ENCODE measurements at regions not wholly inside any gene's neighbourhood (a gene's known extent, or its start where the extent isn't known, plus 50 kb on each side); places are given as distances from the start of the nearest gene placed in this dataset.
A peak's percentile ranks its signal among the peaks of the same experiment; 100 is the strongest.

DNA sequence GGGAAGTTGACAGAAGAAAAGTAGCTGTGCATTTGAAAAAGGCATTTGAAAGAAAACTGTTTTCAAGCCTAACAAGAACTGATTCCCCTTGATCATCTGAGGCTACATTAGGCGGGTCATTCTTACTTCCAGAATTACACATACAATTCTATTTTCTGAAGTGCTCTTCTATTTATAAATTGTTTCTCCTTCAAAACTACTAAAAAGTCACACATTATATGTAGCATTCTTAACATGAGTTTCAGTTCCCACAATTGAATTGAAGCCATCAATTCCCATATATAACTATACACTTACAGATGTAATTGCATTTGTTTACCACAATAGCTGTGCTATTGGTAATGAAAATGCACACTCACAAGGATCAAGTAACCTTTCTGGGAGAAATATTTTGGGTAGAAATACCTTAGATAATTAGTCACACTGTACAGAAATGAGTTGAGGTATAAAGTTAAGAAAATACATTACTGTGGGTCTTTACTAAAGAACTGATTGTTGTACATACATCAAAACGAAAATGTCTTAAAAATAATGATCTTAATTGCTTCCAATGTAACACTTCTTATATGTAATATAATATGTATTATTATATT, 1688.0 kb upstream of the AGA start (continued):
- TF ChIP-seq KAT2A (conservative IDR thresholded peaks at IDR 0.05; ENCODE audit: control insufficient read depth, low read depth, low read length): no peak
- TF ChIP-seq, protein P1, sequence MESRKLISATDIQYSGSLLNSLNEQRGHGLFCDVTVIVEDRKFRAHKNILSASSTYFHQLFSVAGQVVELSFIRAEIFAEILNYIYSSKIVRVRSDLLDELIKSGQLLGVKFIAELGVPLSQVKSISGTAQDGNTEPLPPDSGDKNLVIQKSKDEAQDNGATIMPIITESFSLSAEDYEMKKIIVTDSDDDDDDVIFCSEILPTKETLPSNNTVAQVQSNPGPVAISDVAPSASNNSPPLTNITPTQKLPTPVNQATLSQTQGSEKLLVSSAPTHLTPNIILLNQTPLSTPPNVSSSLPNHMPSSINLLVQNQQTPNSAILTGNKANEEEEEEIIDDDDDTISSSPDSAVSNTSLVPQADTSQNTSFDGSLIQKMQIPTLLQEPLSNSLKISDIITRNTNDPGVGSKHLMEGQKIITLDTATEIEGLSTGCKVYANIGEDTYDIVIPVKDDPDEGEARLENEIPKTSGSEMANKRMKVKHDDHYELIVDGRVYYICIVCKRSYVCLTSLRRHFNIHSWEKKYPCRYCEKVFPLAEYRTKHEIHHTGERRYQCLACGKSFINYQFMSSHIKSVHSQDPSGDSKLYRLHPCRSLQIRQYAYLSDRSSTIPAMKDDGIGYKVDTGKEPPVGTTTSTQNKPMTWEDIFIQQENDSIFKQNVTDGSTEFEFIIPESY (IDR thresholded peaks at IDR 0.05): no peak
- no peak for TF ChIP-seq RFX5 (IDR thresholded peaks at IDR 0.05; ENCODE audit: low read depth, low read length)
- TF ChIP-seq ASH2L (IDR thresholded peaks at IDR 0.05; ENCODE audit: borderline replicate concordance, low read depth): no peak
- TF ChIP-seq, protein P2, sequence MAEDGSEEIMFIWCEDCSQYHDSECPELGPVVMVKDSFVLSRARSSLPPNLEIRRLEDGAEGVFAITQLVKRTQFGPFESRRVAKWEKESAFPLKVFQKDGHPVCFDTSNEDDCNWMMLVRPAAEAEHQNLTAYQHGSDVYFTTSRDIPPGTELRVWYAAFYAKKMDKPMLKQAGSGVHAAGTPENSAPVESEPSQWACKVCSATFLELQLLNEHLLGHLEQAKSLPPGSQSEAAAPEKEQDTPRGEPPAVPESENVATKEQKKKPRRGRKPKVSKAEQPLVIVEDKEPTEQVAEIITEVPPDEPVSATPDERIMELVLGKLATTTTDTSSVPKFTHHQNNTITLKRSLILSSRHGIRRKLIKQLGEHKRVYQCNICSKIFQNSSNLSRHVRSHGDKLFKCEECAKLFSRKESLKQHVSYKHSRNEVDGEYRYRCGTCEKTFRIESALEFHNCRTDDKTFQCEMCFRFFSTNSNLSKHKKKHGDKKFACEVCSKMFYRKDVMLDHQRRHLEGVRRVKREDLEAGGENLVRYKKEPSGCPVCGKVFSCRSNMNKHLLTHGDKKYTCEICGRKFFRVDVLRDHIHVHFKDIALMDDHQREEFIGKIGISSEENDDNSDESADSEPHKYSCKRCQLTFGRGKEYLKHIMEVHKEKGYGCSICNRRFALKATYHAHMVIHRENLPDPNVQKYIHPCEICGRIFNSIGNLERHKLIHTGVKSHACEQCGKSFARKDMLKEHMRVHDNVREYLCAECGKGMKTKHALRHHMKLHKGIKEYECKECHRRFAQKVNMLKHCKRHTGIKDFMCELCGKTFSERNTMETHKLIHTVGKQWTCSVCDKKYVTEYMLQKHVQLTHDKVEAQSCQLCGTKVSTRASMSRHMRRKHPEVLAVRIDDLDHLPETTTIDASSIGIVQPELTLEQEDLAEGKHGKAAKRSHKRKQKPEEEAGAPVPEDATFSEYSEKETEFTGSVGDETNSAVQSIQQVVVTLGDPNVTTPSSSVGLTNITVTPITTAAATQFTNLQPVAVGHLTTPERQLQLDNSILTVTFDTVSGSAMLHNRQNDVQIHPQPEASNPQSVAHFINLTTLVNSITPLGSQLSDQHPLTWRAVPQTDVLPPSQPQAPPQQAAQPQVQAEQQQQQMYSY (CRISPR knock-in tag; IDR thresholded peaks at IDR 0.05): no peak
- peak; percentile 21; the same call in 1 of the 2 replicates for TF ChIP-seq SPI1 (IDR thresholded peaks at IDR 0.05; ENCODE audit: borderline replicate concordance, insufficient read depth, low read depth, low read length)
- TF ChIP-seq, protein P3, sequence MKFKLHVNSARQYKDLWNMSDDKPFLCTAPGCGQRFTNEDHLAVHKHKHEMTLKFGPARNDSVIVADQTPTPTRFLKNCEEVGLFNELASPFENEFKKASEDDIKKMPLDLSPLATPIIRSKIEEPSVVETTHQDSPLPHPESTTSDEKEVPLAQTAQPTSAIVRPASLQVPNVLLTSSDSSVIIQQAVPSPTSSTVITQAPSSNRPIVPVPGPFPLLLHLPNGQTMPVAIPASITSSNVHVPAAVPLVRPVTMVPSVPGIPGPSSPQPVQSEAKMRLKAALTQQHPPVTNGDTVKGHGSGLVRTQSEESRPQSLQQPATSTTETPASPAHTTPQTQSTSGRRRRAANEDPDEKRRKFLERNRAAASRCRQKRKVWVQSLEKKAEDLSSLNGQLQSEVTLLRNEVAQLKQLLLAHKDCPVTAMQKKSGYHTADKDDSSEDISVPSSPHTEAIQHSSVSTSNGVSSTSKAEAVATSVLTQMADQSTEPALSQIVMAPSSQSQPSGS (IDR thresholded peaks at IDR 0.05; ENCODE audit: low read length): peak; percentile 51; the same call in 1 of the 2 replicates
- peak; percentile 76; the same call in 1 of the 2 replicates for TF ChIP-seq TBL1XR1 (IDR thresholded peaks at IDR 0.05; ENCODE audit: low read depth, low read length)
- TF ChIP-seq SP1 (IDR thresholded peaks at IDR 0.05; ENCODE audit: low read depth, low read length): no peak
- TF ChIP-seq TARDBP (IDR thresholded peaks at IDR 0.05; ENCODE audit: borderline replicate concordance): no peak
- no peak for TF ChIP-seq MTA3 (IDR thresholded peaks at IDR 0.05; ENCODE audit: borderline replicate concordance, low read length)
- no peak for TF ChIP-seq CEBPB (IDR thresholded peaks at IDR 0.05; ENCODE audit: borderline replicate concordance in 1 of 2, low read depth in 2 of 2, low read length in 2 of 2)
- peak; percentile 55; the same call in 1 of the 2 replicates for TF ChIP-seq NFIC (IDR thresholded peaks at IDR 0.05; ENCODE audit: low read depth, low read length)
- no peak for TF ChIP-seq NFXL1 (IDR thresholded peaks at IDR 0.05; ENCODE audit: borderline replicate concordance)
- 0 out of 2 replicates have a peak, but pooled peaks have one; percentile 26 for TF ChIP-seq MXI1 (IDR thresholded peaks at IDR 0.05; ENCODE audit: low read depth, low read length)
- TF ChIP-seq ZZZ3 (IDR thresholded peaks at IDR 0.05; ENCODE audit: control insufficient read depth, insufficient read length, low read depth): no peak
- no peak for TF ChIP-seq ZNF384 (IDR thresholded peaks at IDR 0.05; ENCODE audit: borderline replicate concordance, low read depth, low read length)
- peak; percentile 56; the same call in 1 of the 2 replicates for TF ChIP-seq FOXM1 (IDR thresholded peaks at IDR 0.05; ENCODE audit: low read depth, low read length)
- TF ChIP-seq PML (IDR thresholded peaks at IDR 0.05; ENCODE audit: low read length): no peak
- TF ChIP-seq, protein P4, sequence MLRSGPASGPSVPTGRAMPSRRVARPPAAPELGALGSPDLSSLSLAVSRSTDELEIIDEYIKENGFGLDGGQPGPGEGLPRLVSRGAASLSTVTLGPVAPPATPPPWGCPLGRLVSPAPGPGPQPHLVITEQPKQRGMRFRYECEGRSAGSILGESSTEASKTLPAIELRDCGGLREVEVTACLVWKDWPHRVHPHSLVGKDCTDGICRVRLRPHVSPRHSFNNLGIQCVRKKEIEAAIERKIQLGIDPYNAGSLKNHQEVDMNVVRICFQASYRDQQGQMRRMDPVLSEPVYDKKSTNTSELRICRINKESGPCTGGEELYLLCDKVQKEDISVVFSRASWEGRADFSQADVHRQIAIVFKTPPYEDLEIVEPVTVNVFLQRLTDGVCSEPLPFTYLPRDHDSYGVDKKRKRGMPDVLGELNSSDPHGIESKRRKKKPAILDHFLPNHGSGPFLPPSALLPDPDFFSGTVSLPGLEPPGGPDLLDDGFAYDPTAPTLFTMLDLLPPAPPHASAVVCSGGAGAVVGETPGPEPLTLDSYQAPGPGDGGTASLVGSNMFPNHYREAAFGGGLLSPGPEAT (IDR thresholded peaks at IDR 0.05; ENCODE audit: low read depth): peak; percentile 65; the same call in 1 of the 2 replicates
- TF ChIP-seq POLR2AphosphoS2 (IDR thresholded peaks at IDR 0.05; ENCODE audit: low read depth, low read length): no peak
- no peak for TF ChIP-seq NFYA (IDR thresholded peaks at IDR 0.05; ENCODE audit: borderline replicate concordance, low read depth, low read length)

All from GM12878 (cell line).